Kidney (tissue), 13 donors: ENCODE measurements at regions not wholly inside any gene's neighbourhood (a gene's known extent, or its start where the extent isn't known, plus 50 kb on each side); places are given as distances from the start of the nearest gene placed in this dataset.
"Not testable (repeated sequence)": the region's sequence is repeated elsewhere in the genome, so short reads cannot be mapped to it uniquely, and the experiment has no call there.

ENCODE experiments used
- DNase-seq, 5 donors: peaks; one replicate each; pipeline ENCODE4 v3.0.0-alpha.2; 2013 to 2020
- FAIRE-seq: peaks from 2 replicates; lab custom pipeline; 2012; peaks lifted over from hg19 to GRCh38; lab: Jason Lieb, UNC
- H3K27ac ChIP-seq, 2 donors: one replicate each; pipeline ENCODE4 v1.7.0; 2013; ENCODE audit warnings: low read depth in 2 of 2, low read length in 2 of 2, inconsistent platforms in 1 of 2
- H3K27me3 ChIP-seq: one replicate; pipeline ENCODE4 v1.7.1; 2013; ENCODE audit warnings: low read length, inconsistent platforms; ENCODE audit not compliant: control insufficient read depth, insufficient read depth
- H3K36me3 ChIP-seq, 3 donors: one replicate each; pipeline versions ENCODE4 v1.7.0 to v1.7.1; 2013; ENCODE audit warnings: low read length in 3 of 3, control low read depth in 1 of 3, inconsistent platforms in 1 of 3; ENCODE audit not compliant: insufficient read depth in 3 of 3, control insufficient read depth in 2 of 3
- H3K4me1 ChIP-seq, 3 donors: one replicate each; pipeline versions ENCODE4 v1.7.0 to v1.7.1; 2013; ENCODE audit warnings: low read length in 3 of 3, inconsistent platforms in 1 of 3, low read depth in 1 of 3; ENCODE audit not compliant: control insufficient read depth in 2 of 3, insufficient read depth in 2 of 3
- H3K4me3 ChIP-seq, 3 donors: one replicate each; pipeline versions ENCODE4 v1.7.0 to v1.8.1; 2013; ENCODE audit warnings: low read length in 3 of 3, control low read depth in 1 of 3, inconsistent platforms in 1 of 3
- H3K9ac ChIP-seq, 3 donors: one replicate each; pipeline versions ENCODE4 v1.7.0 to v1.7.1; 2013; ENCODE audit warnings: low read length in 3 of 3, control low read depth in 1 of 3, inconsistent platforms in 1 of 3
- H3K9me3 ChIP-seq, 3 donors: one replicate each; pipeline versions ENCODE4 v1.7.0 to v1.7.1; 2013; ENCODE audit warnings: low read length in 3 of 3, control low read depth in 1 of 3, inconsistent platforms in 1 of 3; ENCODE audit not compliant: control insufficient read depth in 2 of 3, insufficient read depth in 1 of 3
- intact Hi-C: fragments of 100-400 bp; cut with DNase I; formaldehyde crosslinking; loops from one replicate; pipeline ENCODE4 v1.11.1; 2022
- TF ChIP-seq, protein P1 (sequence below): IDR thresholded peaks from 3 replicates; pipeline ENCODE4 v1.5.1; 2012; ENCODE audit warnings: mild to moderate bottlenecking, moderate library complexity, borderline replicate concordance; ENCODE audit not compliant: insufficient read depth; ENCODE audit errors: extremely low read depth
- donor health status: control.
- donor health status: control.
- donor health status: control.
- donor health status: control.
- donor health status: control.
- donor health status: DM: yes; HTN: yes; CAD: no.
- donor health status: Normal renal cell carcinoma (clear cell type).

DNA sequence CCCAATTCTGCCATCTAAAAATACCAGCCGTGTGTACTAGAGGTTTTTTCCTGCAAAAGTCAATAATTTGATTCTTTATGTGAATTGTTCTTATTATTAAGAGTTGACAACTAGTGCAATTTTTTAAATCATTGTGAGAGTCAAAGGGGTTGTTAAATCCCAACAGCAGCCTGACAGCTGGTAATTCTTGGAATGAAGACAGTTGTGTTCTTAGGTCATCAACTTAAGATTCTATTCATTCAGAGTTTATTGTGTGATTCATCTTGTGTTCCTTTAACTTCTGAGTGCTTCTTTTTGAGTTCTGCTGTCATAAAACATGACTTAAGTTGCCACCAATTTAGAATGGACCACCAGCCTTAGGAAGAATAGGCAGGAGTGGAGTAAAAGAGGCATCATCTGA lies 329.0 kb downstream of the NAF1 start:
- no peak overlapping the region for H3K27ac ChIP-seq
- DNase-seq (no peak), FAIRE-seq (no peak)
- no peaks in the 10 kb centered on the region for H3K36me3 ChIP-seq
- no peak overlapping the region for H3K9ac ChIP-seq
- no peaks in the 10 kb centered on the region for H3K27me3 ChIP-seq
- TF ChIP-seq, protein P1, sequence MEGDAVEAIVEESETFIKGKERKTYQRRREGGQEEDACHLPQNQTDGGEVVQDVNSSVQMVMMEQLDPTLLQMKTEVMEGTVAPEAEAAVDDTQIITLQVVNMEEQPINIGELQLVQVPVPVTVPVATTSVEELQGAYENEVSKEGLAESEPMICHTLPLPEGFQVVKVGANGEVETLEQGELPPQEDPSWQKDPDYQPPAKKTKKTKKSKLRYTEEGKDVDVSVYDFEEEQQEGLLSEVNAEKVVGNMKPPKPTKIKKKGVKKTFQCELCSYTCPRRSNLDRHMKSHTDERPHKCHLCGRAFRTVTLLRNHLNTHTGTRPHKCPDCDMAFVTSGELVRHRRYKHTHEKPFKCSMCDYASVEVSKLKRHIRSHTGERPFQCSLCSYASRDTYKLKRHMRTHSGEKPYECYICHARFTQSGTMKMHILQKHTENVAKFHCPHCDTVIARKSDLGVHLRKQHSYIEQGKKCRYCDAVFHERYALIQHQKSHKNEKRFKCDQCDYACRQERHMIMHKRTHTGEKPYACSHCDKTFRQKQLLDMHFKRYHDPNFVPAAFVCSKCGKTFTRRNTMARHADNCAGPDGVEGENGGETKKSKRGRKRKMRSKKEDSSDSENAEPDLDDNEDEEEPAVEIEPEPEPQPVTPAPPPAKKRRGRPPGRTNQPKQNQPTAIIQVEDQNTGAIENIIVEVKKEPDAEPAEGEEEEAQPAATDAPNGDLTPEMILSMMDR = no peak
- peaks cover 0 to 3% (median 0%) of the 10 kb centered on the region in 3 donors for H3K9me3 ChIP-seq
- intact Hi-C loops = no loop called here
- no peak overlapping the region for H3K4me3 ChIP-seq
- H3K4me1 ChIP-seq = no peaks in the 10 kb centered on the region

DNA sequence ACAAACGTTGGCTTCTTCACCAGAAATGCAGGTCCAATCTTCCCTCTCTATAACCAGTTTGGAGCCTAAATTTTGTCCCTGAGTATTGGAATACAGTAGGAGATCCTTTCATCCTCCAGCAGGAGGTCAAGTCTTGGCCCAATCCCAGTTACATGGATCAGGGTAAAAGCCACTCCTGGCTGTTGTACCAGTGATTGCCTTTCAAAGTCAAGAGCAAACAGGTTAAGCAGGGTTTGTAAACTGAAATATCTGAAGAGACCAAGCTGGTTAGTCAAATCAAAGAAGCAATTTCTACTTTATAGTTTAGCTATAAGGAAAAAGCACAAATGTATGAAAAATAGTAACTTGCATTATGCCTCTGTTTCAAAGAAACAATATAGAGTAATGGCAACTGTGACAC lies 329.4 kb downstream of the NAF1 start:
- Histone ChIP-seq H3K9ac (no peak overlapping the region), H3K4me1 (no peaks in the 10 kb centered on the region), H3K4me3 (no peak overlapping the region), H3K36me3 (no peaks in the 10 kb centered on the region), H3K27me3 (no peaks in the 10 kb centered on the region), H3K9me3 (peaks cover 0 to 3% (median 0%) of the 10 kb centered on the region in 3 donors), H3K27ac (no peak overlapping the region)
- FAIRE-seq = no peak
- TF ChIP-seq, protein P1 = no peak
- intact Hi-C loops = no loop called here
- no peak for DNase-seq

DNA sequence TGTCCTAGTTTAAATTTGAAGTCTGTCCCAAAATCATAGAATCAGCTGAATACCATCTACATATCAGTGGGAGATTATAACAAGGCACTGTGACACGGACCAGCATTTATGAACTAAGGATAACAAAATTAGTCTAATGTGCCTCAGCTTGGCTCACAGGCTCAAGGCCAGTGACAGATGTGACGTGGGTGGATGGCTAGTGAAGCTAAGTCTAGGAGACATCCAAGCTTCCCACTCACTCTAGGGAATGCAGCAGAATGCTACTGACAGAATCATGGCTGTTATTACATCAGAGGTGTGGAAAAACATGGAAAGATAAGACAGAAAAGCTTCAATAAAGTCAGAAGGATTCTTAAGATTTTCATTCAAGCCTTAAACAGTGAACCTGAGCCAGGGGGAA lies 329.9 kb downstream of the NAF1 start:
- H3K9ac ChIP-seq = no peak overlapping the region
- intact Hi-C loops = no loop called here
- no peaks in the 10 kb centered on the region for H3K4me1 ChIP-seq
- no peaks in the 10 kb centered on the region for H3K27me3 ChIP-seq
- DNase-seq (no peak), FAIRE-seq (no peak)
- no peaks in the 10 kb centered on the region for H3K36me3 ChIP-seq
- H3K9me3 ChIP-seq = peaks cover 0 to 3% (median 0%) of the 10 kb centered on the region in 3 donors
- TF ChIP-seq, protein P1 = no peak
- H3K27ac ChIP-seq = no peak overlapping the region
- H3K4me3 ChIP-seq = no peak overlapping the region

DNA sequence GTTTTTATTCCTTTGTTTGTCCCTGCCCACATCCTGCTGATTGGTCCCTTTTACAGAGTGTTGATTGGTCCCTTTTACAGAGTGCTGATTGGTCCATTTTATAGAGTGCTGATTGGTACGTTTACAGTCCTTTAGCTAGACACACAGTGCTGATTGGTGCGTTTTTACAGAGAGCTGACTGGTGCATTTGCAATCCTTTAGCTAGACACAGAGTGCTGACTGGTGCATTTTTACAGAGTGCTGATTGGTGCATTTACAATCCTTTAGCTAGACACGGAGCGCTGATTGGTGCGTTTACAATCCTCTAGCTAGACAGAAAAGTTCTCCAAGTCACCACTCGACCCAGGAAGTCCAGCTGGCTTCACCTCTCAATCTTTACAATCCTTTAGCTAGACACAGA lies 330.4 kb downstream of the NAF1 start:
- DNase-seq, H3K4me3 ChIP-seq, H3K27ac ChIP-seq, H3K9ac ChIP-seq, FAIRE-seq, H3K9me3 ChIP-seq, H3K27me3 ChIP-seq, H3K36me3 ChIP-seq, H3K4me1 ChIP-seq, intact Hi-C loops: not testable (repeated sequence)
